SIG-M5 treated with dmso at 0.1 percent for 504 hours (cell line): ENCODE measurements at regions not wholly inside any gene's neighbourhood (a gene's known extent, or its start where the extent isn't known, plus 50 kb on each side); places are given as distances from the start of the nearest gene placed in this dataset.
"Not testable (repeated sequence)": the region's sequence is repeated elsewhere in the genome, so short reads cannot be mapped to it uniquely, and the experiment has no call there.

Experiments
- DNase-seq: peaks from one replicate; lab custom pipeline; 2025; ENCODE audit not compliant: unreplicated experiment; lab: John Stamatoyannopoulos, UW

- not testable (repeated sequence) for DNase-seq
Observed at GRCh38 chr7:6988608-6989007, 162.5 kb upstream of the CCZ1B start.

DNA sequence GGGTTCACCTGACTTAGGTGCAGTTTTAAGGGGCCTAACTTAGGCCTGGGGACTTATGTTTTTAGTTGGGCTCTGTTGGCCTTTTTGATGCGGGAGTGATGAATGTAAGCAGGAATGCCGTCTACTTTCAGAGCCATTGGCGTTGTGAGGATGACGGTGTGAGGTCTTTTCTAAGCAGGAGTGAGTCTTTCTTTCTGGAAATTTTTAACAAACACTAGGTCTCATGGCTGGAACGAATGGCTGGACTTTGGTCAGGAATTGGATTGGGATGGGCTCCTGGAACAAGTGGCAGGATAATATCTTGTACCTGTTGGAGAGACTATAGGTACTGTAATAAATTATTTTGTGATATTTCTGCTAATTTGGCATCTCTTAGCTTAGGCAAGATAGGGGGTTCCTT, 163.9 kb upstream of the CCZ1B start:
- DNase-seq, result not testable (repeated sequence)

- not testable (repeated sequence) for DNase-seq
Observed at GRCh38 chr7:6990426-6991152, 164.5 kb upstream of the CCZ1B start.

DNA sequence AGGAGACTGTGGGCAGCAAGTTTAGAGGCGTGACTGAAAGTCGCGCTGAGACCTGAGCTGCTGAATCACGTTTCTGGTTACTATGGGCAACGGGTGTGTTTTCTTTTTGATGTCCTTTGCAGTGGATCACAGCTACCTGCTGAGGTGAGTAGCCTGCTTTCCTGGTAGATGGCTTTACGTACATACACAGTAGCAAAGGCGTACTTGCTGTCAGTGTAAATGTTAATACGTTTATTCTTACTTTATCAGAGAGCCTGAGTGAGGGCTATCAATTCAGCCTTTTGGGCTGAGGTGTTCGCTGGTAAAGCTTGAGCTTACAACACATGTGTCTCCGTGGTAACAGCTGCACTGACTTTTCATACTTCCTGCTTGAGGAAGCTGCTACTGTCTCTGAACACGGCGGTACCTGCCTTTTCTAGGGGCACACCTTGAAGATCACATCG, 165.1 kb upstream of the CCZ1B start:
- DNase-seq, result not testable (repeated sequence)

GRCh38 chr7:6991686-6992085, 165.6 kb upstream of the CCZ1B start:
- DNase-seq, result not testable (repeated sequence)

GRCh38 chr7:6992133-6992532, 166.1 kb upstream of the CCZ1B start:
- not testable (repeated sequence) for DNase-seq

GRCh38 chr7:6995026-6995425, 169.0 kb upstream of the CCZ1B start:
- DNase-seq, result not testable (repeated sequence)

DNA sequence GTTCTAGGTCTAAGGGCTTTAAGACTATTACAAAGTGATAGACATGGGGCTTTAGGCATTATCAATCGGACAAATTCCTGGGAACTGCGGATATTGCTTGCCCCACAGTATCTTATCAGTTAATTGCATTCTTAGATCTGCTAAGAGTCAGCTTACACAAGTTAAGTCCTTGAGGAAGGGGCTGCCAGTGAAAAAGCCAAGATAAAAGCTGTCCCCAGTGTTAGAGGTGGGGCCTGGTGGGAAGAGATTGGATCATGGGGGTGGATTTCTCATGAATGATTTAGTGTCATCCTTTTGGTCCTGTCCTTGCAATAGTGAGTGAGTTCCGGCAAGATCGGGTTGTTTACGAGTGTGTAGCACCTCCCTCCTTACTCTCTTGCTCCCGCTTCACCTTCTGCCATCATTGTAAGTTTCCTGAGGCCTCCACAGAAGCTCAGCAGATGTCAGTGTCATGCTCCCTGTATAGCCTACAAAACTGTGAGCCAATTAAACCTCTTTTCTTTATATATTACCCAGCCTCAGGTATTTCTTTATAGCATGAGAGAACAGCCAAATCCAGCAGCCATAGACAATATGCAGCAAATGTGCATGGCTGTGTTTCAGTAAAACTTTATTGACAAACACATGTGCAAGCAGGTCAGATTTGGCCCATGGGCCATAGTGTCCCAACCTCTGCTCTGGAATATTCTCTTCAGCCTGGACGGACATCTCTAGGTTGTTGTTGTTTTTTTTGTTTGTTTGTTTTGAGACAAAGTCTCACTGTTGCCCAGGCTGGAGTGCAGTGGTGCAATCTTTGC, 169.6 kb upstream of the CCZ1B start:
- DNase-seq, result not testable (repeated sequence)

DNA sequence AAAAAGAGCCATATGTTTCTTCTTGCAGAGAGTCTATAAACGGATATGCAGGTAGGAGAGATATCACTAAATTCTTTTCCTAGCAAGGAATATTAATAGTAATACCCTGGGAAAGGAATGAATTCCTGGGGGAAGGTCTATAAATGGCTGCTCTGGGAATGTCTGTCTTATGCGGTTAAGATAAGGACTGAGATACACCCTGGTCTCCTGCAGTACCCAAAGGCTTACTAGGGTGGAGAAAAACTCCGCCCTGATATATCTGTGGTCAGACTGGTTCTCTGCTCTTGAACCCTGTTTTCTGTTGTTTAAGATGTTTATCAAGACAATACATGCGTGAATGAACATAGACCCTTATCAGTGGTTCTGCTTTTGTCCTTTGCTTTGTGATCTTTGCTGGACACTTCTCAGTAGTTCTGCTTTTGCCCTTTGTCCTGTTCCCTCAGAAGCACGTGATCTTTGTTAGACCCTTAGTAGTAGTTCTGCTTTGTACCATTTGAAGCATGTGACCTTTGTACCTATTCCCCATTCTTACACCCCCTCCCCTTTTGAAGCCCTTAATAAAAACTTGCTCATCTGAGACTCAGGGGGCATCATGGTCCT, 173.1 kb upstream of the CCZ1B start:
- DNase-seq, result not testable (repeated sequence)

DNA sequence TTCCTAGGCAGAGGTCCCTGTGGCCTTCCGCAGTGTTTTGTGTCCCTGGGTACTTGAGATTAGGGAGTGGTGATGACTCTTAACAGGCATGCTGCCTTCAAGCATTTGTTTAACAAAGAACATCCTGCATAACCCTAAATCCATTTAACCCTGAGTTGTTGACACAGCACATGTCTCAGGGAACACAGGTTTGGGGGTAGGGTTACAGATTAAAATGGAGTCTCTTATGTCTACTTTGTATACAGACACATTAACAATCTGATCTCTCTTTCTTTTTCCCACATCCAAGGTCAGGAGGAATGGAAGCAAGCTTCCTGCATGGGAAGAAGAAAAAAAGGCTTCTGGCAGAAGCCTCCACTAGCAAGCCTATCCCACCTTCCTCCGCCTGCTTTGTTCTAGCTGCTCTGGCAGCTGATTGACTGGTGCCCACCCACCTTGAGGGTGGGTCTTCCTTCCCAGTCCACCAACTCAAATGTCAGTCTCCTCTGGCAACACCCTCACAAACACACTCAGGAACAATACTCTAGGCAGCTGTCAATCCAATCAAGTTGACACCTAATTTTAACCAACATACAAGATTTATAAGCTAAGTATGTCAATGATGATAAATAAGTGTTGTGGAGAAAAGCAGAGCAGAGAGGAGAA, 176.5 kb upstream of the CCZ1B start:
- DNase-seq, result no peak

DNA sequence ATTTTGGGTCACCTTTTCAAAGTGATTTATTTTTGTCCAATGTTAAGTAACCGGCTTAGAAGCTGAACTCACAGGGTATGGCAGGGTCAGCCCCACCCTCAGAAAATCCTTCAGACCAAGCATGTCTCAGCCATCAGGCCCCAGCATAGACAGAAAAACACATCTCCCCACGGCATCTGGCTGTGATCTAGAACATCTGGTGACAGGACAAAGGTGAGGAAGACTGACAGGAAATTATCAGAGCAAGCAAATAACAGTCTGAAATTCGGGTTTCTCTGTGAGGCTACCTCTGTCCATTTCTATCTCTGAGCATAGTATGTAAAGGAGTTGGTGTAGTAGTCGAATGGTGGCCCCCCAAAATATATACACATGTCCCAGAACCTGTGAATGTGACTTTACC, 177.0 kb upstream of the C1GALT1 start:
- no peak for DNase-seq

GRCh38 chr7:7005949-7006348, 176.4 kb upstream of the C1GALT1 start:
- not testable (repeated sequence) for DNase-seq

DNA sequence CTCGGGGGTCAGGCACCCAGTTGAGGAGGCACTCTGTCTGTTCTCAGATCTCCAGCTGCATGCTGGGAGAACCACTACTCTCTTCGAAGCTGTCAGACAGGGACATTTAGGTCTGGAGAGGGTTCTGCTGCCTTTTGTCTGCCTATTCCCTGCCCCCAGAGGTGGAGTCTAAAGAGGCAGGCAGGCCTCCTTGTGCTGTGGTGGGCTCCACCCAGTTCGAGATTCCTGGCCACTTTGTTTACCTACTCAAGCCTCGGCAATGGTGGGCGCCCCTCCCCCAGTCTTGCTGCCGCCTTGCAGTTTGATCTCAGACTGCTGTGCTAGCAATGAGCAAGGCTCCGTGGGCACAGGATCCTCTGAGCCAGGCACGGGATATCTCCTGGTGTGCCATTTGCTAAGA, 171.1 kb upstream of the C1GALT1 start:
- DNase-seq, result not testable (repeated sequence)

- DNase-seq, result not testable (repeated sequence)
Observed at GRCh38 chr7:7011751-7012150, 170.6 kb upstream of the C1GALT1 start.

GRCh38 chr7:7014827-7015595, 167.3 kb upstream of the C1GALT1 start:
- DNase-seq, result no peak

- no peak for DNase-seq
Observed at GRCh38 chr7:7017707-7018280, 164.6 kb upstream of the C1GALT1 start.

- no peak for DNase-seq
Observed at GRCh38 chr7:7018290-7018689, 164.1 kb upstream of the C1GALT1 start.

- DNase-seq, result no peak
Observed at GRCh38 chr7:7032221-7032620, 150.1 kb upstream of the C1GALT1 start.

DNA sequence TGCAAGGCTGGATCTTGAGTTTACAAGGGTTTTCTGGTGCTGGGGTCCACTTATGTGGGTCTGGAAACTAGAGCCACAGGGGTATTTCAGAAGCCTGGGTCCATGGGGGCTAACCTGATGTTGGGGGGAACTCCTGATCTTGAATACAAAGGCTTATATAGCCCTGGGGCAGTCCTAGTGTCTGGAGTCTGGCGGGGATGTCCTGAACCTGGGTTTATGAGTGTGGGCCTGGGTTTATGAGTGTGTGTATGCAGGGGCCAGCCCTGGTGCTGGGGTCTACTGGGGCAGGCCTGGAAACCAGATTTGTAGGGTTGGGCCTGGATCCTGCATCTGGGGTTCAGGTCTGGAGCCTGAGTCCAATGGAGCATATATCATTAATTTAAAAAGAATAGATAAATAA, 146.5 kb upstream of the C1GALT1 start:
- no peak for DNase-seq

DNA sequence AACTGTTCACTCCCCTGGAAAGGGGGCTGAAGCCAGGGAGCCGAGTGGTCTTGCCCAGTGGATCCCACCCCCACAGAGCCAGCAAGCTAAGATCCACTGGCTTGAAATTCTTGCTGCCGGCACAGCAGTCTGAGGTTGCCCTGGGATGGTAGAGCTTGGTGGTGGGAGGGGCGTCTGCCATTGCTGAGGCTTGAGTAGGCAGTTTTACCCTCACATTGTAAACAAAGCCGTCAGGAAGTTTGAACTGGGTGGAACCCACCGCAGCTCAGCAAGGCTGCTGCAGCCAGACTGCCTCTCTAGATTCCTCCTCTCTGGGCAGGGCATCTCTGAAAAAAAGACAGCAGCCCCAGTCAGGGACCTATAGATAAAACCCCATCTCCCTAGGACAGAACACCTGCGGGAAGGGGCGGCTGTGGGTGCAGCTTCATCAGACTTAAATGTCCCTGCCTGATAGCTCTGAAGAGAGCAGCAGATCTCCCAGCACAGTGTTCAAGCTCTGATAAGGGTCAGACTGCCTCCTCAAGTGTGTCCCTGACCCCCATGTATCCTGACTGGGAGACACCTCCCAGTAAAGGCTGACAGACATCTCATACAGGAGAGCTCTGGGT, 140.0 kb upstream of the C1GALT1 start:
- not testable (repeated sequence) for DNase-seq
